ENCODE measurements at regions not wholly inside any gene's neighbourhood (a gene's known extent, or its start where the extent isn't known, plus 50 kb on each side); places are given as distances from the start of the nearest gene placed in this dataset.

GRCh38 chr2:36147670-36148390 lies 207.7 kb upstream of the CRIM1 start:
- DNase-seq (ENCODE audit: low read depth), result no peak
- no peak overlapping the region for H3K4me3 ChIP-seq (ENCODE audit: low read depth, low read length)
- TF ChIP-seq MAX (IDR thresholded peaks at IDR 0.05; ENCODE audit: low read depth, low read length) (no peak), POLR2A (IDR thresholded peaks at IDR 0.05; ENCODE audit: extremely low read depth, insufficient read length) (no peak)

DNA sequence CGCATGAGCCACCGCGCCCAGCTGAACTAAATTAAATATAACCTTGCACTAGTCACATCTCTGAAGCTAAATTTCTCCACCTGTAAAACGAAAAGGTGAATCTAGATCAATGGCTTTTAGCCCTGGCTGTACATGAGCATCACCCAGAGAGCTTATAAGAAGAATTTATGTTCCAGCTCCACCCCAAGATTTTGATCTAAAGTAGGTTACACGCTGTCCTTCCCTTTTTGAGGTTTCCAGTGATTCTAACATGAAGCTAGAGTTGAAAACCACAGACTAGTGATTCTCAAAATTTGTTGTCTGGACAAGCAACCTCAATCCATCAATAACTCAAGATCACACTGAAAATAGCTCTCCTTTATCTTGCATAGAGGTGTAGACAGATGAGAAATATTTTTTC lies 208.8 kb upstream of the CRIM1 start:
- no peak overlapping the region for H3K4me3 ChIP-seq (ENCODE audit: low read depth, low read length)
- TF ChIP-seq MAX (IDR thresholded peaks at IDR 0.05; ENCODE audit: low read depth, low read length) (no peak), MYC (IDR thresholded peaks at IDR 0.05; ENCODE audit: low read depth, low read length) (no peak)
- TF ChIP-seq, protein P1, sequence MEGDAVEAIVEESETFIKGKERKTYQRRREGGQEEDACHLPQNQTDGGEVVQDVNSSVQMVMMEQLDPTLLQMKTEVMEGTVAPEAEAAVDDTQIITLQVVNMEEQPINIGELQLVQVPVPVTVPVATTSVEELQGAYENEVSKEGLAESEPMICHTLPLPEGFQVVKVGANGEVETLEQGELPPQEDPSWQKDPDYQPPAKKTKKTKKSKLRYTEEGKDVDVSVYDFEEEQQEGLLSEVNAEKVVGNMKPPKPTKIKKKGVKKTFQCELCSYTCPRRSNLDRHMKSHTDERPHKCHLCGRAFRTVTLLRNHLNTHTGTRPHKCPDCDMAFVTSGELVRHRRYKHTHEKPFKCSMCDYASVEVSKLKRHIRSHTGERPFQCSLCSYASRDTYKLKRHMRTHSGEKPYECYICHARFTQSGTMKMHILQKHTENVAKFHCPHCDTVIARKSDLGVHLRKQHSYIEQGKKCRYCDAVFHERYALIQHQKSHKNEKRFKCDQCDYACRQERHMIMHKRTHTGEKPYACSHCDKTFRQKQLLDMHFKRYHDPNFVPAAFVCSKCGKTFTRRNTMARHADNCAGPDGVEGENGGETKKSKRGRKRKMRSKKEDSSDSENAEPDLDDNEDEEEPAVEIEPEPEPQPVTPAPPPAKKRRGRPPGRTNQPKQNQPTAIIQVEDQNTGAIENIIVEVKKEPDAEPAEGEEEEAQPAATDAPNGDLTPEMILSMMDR (IDR thresholded peaks at IDR 0.05; ENCODE audit: low read depth, low read length), result no peak
- no peak for DNase-seq (ENCODE audit: low read depth)

DNA sequence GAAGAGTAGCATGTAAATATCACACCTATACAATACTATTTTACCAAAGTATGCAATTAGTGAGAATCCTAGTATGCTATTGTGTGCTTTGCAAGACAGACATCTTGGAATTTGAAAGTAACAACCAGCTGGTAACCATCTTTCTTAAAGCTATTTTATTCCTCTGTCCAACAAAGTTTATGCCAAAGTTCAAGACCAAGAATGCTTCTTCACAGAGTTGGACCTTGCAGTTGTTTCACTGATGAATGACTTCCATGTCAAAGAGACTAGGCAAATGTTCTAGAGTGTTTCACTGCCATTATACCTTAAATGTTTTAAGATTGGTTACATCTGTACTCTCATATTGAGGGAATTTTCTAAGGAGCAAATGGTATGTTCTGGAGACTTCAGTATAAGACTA lies 215.2 kb upstream of the CRIM1 start:
- TF ChIP-seq MAX (IDR thresholded peaks at IDR 0.05; ENCODE audit: low read depth, low read length), result no peak
- H3K4me3 ChIP-seq (ENCODE audit: low read depth, low read length), result no peak overlapping the region
- DNase-seq (ENCODE audit: low read depth), result no peak

GRCh38 chr2:36137612-36138011 lies 218.0 kb upstream of the CRIM1 start:
- no peak for DNase-seq (ENCODE audit: low read depth)
- H3K4me3 ChIP-seq (ENCODE audit: low read depth, low read length), result no peak overlapping the region
- TF ChIP-seq POLR2A (IDR thresholded peaks at IDR 0.05; ENCODE audit: extremely low read depth, insufficient read length) (no peak), MYC (IDR thresholded peaks at IDR 0.05; ENCODE audit: low read depth, low read length) (no peak), MAX (IDR thresholded peaks at IDR 0.05; ENCODE audit: low read depth, low read length) (no peak)
- TF ChIP-seq, protein P1 (IDR thresholded peaks at IDR 0.05; ENCODE audit: low read depth, low read length), result no peak

DNA sequence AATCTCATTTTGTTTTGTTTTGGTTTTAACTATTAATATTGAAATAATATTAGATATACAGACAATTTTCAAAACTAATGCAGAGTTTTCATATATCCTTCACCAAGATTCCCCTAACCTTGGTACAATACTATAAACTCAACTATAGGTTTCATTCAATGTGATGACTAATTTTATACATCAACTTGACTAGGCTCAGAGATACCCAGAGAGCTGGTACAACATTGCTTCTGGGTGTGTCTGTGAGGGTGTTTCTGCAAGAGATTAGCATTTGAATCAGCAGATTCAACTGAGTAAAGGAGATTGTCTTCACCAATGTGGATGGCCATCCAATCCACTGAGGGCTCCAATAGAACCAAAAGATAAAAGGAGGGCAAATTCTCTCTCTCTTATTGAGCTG lies 221.3 kb upstream of the CRIM1 start:
- DNase-seq (ENCODE audit: low read depth), result no peak
- TF ChIP-seq POLR2A (IDR thresholded peaks at IDR 0.05; ENCODE audit: extremely low read depth, insufficient read length), result no peak
- TF ChIP-seq MYC (IDR thresholded peaks at IDR 0.05; ENCODE audit: low read depth, low read length), result no peak
- no peak for TF ChIP-seq MAX (IDR thresholded peaks at IDR 0.05; ENCODE audit: low read depth, low read length)
- TF ChIP-seq, protein P1 (IDR thresholded peaks at IDR 0.05; ENCODE audit: low read depth, low read length), result no peak
- no peak overlapping the region for H3K4me3 ChIP-seq (ENCODE audit: low read depth, low read length)

- no peak for TF ChIP-seq MYC (IDR thresholded peaks at IDR 0.05; ENCODE audit: low read depth, low read length)
- no peak for TF ChIP-seq MAX (IDR thresholded peaks at IDR 0.05; ENCODE audit: low read depth, low read length)
- TF ChIP-seq, protein P1 (IDR thresholded peaks at IDR 0.05; ENCODE audit: low read depth, low read length), result no peak
- no peak for TF ChIP-seq POLR2A (IDR thresholded peaks at IDR 0.05; ENCODE audit: extremely low read depth, insufficient read length)
- H3K4me3 ChIP-seq (ENCODE audit: low read depth, low read length), result no peak overlapping the region
- no peak for DNase-seq (ENCODE audit: low read depth)
Observed at GRCh38 chr2:36128359-36128758, 227.2 kb upstream of the CRIM1 start.
